Chondrocyte (in vitro differentiated cells): ENCODE measurements at regions not wholly inside any gene's neighbourhood (a gene's known extent, or its start where the extent isn't known, plus 50 kb on each side); places are given as distances from the start of the nearest gene placed in this dataset.

Experiments
- DNase-seq: peaks from one replicate; pipeline ENCODE4 v3.0.0; 2021; ENCODE audit warnings: mixed read lengths, low spot score
- H3K27ac Mint-ChIP-seq: one replicate; pipeline ENCODE4 v1.8.0; 2021; ENCODE audit warnings: mild to moderate bottlenecking, moderate library complexity, mixed read lengths; ENCODE audit not compliant: unreplicated experiment
- H3K27me3 Mint-ChIP-seq: 2 replicates; pipeline ENCODE4 v1.8.0; 2021; ENCODE audit warnings: low read depth, mixed read lengths
- H3K36me3 Mint-ChIP-seq: 2 replicates; pipeline ENCODE4 v1.8.0; 2021; ENCODE audit warnings: low read depth, mixed read lengths
- H3K4me1 Mint-ChIP-seq: 2 replicates; pipeline ENCODE4 v1.8.0; 2021; ENCODE audit warnings: low read depth, mild to moderate bottlenecking, mixed read lengths
- H3K4me3 Mint-ChIP-seq: one replicate; pipeline ENCODE4 v1.8.0; 2021; ENCODE audit warnings: mild to moderate bottlenecking, moderate library complexity, mixed read lengths; ENCODE audit not compliant: unreplicated experiment
- H3K9me3 Mint-ChIP-seq: 2 replicates; pipeline ENCODE4 v1.8.0; 2021; ENCODE audit warnings: low read depth, mixed read lengths
- TF ChIP-seq, protein P1 (sequence below): fragments of 200-600 bp; sonication (generic); IDR thresholded peaks from 2 replicates; pipeline ENCODE4 v1.5.0; 2021; ENCODE audit warnings: antibody characterized with exemption, mild to moderate bottlenecking, moderate library complexity

GRCh38 chr2:136437461-136437860 is 319.5 kb upstream of the CXCR4 start:
- no peak overlapping the region for H3K27ac Mint-ChIP-seq
- no peak overlapping the region for H3K4me3 Mint-ChIP-seq
- TF ChIP-seq, protein P1, sequence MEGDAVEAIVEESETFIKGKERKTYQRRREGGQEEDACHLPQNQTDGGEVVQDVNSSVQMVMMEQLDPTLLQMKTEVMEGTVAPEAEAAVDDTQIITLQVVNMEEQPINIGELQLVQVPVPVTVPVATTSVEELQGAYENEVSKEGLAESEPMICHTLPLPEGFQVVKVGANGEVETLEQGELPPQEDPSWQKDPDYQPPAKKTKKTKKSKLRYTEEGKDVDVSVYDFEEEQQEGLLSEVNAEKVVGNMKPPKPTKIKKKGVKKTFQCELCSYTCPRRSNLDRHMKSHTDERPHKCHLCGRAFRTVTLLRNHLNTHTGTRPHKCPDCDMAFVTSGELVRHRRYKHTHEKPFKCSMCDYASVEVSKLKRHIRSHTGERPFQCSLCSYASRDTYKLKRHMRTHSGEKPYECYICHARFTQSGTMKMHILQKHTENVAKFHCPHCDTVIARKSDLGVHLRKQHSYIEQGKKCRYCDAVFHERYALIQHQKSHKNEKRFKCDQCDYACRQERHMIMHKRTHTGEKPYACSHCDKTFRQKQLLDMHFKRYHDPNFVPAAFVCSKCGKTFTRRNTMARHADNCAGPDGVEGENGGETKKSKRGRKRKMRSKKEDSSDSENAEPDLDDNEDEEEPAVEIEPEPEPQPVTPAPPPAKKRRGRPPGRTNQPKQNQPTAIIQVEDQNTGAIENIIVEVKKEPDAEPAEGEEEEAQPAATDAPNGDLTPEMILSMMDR: no peak
- no peaks in the 10 kb centered on the region for H3K36me3 Mint-ChIP-seq
- DNase-seq: no peak
- H3K27me3 Mint-ChIP-seq: peaks cover 22% of the 10 kb centered on the region
- no peaks in the 10 kb centered on the region for H3K4me1 Mint-ChIP-seq
- H3K9me3 Mint-ChIP-seq: no peaks in the 10 kb centered on the region

GRCh38 chr2:136436936-136437335 is 319.0 kb upstream of the CXCR4 start:
- no peak overlapping the region for H3K27ac Mint-ChIP-seq
- H3K4me3 Mint-ChIP-seq: no peak overlapping the region
- TF ChIP-seq, protein P1: no peak
- no peaks in the 10 kb centered on the region for H3K4me1 Mint-ChIP-seq
- DNase-seq: no peak
- no peaks in the 10 kb centered on the region for H3K9me3 Mint-ChIP-seq
- H3K36me3 Mint-ChIP-seq: no peaks in the 10 kb centered on the region
- H3K27me3 Mint-ChIP-seq: peaks cover 21% of the 10 kb centered on the region

DNA sequence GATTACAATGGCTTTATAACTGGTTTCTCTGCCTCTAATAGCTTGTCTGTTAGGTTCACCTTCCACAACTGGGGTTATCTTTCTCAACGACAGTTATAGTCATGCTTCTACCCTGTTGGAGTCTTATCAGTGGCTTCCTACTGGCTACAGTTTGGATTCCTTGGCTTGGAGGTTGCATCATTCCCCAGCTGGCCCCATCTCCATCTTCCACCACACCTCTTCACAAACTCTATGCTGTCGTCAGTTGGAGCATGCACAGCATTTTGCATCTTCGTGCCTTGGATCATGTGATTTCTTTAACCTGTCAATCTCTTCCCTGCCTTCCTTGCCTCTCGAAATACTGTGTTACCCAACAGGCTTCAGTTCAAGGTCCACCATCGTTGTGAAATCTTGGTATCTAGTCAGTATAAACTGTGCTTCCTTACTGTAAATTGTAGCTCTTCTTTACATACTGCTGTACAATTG is 316.3 kb upstream of the CXCR4 start:
- Mint-ChIP-seq H3K4me3 (no peak overlapping the region), H3K27ac (no peak overlapping the region), H3K27me3 (peaks cover 9% of the 10 kb centered on the region), H3K9me3 (peaks cover 5% of the 10 kb centered on the region), H3K36me3 (no peaks in the 10 kb centered on the region), H3K4me1 (no peaks in the 10 kb centered on the region)
- TF ChIP-seq, protein P1: no peak
- no peak for DNase-seq

- no peak overlapping the region for H3K4me3 Mint-ChIP-seq
- no peaks in the 10 kb centered on the region for H3K4me1 Mint-ChIP-seq
- no peaks in the 10 kb centered on the region for H3K36me3 Mint-ChIP-seq
- H3K27me3 Mint-ChIP-seq: peaks cover 9% of the 10 kb centered on the region
- TF ChIP-seq, protein P1: no peak
- H3K9me3 Mint-ChIP-seq: peaks cover 5% of the 10 kb centered on the region
- H3K27ac Mint-ChIP-seq: no peak overlapping the region
- no peak for DNase-seq
These were observed 315.3 kb upstream of the CXCR4 start for GRCh38 chr2:136433261-136433660.

GRCh38 chr2:136424112-136424511 is 306.2 kb upstream of the CXCR4 start:
- DNase-seq: no peak
- no peak overlapping the region for H3K27ac Mint-ChIP-seq
- H3K36me3 Mint-ChIP-seq: no peaks in the 10 kb centered on the region
- no peaks in the 10 kb centered on the region for H3K9me3 Mint-ChIP-seq
- H3K4me1 Mint-ChIP-seq: peaks cover 8% of the 10 kb centered on the region
- TF ChIP-seq, protein P1: no peak
- H3K4me3 Mint-ChIP-seq: peak overlapping the region; percentile 78
- H3K27me3 Mint-ChIP-seq: peaks cover 61% of the 10 kb centered on the region
